Stimulated activated naive CD8-positive, alpha-beta T cell treated with anti-CD3 and anti-CD28 coated beads, Interleukin-15, Interleukin-2, amounts not matched to agents 100 U/mL and 50 U/mL, for 24 hours (primary cell): ENCODE measurements at regions not wholly inside any gene's neighbourhood (a gene's known extent, or its start where the extent isn't known, plus 50 kb on each side); places are given as distances from the start of the nearest gene placed in this dataset.

Experiments used
- ATAC-seq: fragments of 150-1000 bp; cut with Tn5 transposase; one replicate; pipeline ENCODE4 v1.10.0; 2021
- DNase-seq: peaks from one replicate; pipeline ENCODE4 v3.0.0; 2021

GRCh38 chr18:24672165-24672941 is 211.9 kb downstream of the HRH4 start:
- DNase-seq: no peak
- ATAC-seq: no peak

GRCh38 chr18:24674200-24674599 is 213.8 kb downstream of the HRH4 start:
- ATAC-seq (peak; percentile 52), DNase-seq (no peak)

- DNase-seq (no peak), ATAC-seq (peak; percentile 55)
These were observed 214.2 kb downstream of the HRH4 start for GRCh38 chr18:24674605-24675004.

GRCh38 chr18:24677011-24677410 is 216.6 kb downstream of the HRH4 start:
- DNase-seq (no peak), ATAC-seq (no peak)

- ATAC-seq: no peak
- no peak for DNase-seq
These were observed 217.7 kb downstream of the HRH4 start for GRCh38 chr18:24678107-24678506.

DNA sequence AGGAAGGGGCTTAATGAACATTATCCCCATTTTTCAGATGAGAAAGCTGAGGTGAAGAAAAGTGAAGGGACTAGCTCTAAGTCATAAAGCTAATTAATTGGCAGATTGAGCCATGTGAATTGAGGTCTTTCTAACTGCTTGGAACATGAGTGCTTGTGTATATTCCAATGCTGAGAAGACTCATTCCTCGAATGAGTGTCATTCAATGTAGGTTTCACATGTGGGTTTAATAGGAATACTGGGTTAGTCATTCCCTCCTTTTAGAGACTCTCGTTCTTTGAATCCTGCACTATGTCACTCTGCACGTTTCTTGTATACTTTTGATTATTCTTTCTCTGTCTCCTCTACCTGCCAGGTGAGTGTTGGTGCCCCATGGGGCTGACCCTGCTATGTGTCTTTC is 218.2 kb downstream of the HRH4 start:
- no peak for DNase-seq
- no peak for ATAC-seq

GRCh38 chr18:24679062-24679461 is 218.6 kb downstream of the HRH4 start:
- no peak for ATAC-seq
- DNase-seq: no peak

DNA sequence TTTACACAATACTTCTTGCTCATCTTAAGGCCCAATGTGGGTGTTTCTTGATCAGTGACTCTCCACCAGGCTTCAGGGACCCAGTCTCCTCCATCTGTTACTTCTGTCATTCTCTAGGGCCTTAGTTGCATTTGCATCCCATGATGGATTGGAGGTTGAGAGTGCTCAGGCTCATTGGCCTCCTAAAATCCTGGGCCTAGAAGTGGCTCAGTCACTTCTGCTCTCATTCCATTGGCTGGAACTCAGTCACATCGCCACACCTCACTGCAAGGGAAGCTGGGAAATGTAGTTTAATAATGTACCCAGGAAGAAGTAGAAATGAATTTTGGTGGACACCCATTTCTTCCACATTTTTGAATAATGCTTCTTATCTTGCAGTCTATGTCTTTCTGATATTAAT is 223.5 kb downstream of the HRH4 start:
- DNase-seq: no peak
- ATAC-seq: no peak

GRCh38 chr18:24685254-24685959 is 225.0 kb downstream of the HRH4 start:
- ATAC-seq (no peak), DNase-seq (no peak)

- DNase-seq: no peak
- no peak for ATAC-seq
These were observed 234.7 kb downstream of the HRH4 start for GRCh38 chr18:24695168-24695567.

DNA sequence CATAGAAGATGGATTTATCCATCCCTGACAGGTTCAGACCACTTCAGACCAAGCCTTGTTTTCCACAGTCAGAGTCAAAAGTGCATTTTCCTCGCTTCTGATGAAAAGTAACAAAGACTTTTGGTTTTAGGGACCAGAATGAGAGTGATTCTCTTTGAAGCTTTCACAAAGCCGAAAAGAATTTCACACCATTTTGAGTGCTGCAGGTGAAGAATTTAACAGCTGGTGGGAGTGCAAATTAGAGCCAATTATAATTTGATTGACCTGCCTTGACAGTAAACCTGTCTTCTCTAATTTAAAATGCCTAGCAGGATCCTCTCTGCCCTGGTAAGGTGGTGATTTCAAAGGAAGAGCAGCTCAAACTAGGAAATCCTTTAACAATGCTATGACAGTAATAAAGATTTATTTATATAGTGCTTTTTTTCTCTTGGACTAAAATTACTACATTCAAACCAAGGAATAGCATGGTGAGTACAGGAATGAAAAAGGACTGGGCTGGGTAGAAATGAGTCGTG is 241.6 kb downstream of the HRH4 start:
- ATAC-seq (no peak), DNase-seq (no peak)

GRCh38 chr18:24703316-24703715 is 242.9 kb downstream of the HRH4 start:
- no peak for ATAC-seq

DNA sequence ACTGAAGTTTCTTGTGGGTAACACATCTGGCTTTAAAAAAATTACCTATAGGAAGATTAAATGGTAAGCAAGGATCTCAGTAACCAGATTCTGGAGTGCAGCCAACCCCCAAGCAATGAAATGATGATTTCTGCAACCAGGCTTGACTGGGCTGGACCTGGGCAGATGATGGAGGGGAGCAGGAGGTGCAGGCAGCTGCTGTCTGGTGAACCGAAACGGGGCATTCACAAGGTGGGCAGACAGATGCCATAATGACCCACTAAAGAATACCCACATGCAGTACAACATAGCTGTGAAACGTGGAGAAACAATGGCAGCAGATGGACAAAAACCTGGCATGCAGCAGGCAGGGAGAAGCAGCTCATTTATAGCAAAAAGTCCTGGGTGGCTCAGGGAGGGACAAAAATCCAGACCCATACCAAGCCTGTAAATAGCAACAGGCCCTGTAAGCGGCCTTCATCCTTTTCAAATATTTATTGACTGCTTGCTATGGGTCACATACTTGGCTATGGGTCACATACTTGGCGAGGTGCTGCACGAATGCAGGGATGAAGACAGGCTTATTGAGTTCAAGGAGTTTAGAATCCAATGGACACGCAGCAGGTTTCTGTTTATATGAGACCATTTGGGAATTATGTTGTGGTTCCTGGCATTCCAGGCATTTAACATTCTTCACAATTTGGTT is 244.7 kb downstream of the HRH4 start:
- DNase-seq: no peak
- no peak for ATAC-seq

More at GRCh38 chr18:24703316-24703715, 242.9 kb downstream of the HRH4 start:
- DNase-seq: no peak

- no peak for DNase-seq
These were observed 250.0 kb downstream of the HRH4 start for GRCh38 chr18:24710474-24710873.

GRCh38 chr18:24719791-24720190 is 259.4 kb downstream of the HRH4 start:
- DNase-seq: no peak
- no peak for ATAC-seq

More at GRCh38 chr18:24710474-24710873, 250.0 kb downstream of the HRH4 start:
- ATAC-seq: no peak

DNA sequence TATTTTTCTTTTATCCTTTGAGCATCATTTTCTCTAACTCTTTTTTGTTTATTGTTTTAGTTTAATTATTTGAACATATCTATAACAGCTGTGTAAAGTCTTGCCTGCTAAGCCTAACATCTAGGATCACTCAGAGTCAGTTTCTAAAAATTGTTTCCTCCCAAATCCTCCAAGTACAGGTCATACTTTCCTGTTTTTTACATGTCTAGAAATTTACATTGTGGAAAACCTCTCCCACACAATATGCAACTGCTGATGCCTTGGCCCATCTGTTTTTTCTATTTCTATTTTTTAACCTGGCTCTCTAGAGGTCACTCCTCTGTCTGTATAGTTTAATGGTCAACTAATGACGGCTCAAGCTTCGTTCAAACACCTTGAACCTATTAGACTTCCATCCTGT is 261.0 kb downstream of the HRH4 start:
- ATAC-seq (no peak), DNase-seq (no peak)

- ATAC-seq (no peak), DNase-seq (no peak)
These were observed 265.4 kb downstream of the HRH4 start for GRCh38 chr18:24725644-24726415.

GRCh38 chr18:24726727-24727492 is 266.5 kb downstream of the HRH4 start:
- ATAC-seq (no peak), DNase-seq (peak; percentile 59)

GRCh38 chr18:24727685-24728084 is 267.2 kb downstream of the HRH4 start:
- ATAC-seq: no peak
- no peak for DNase-seq

DNA sequence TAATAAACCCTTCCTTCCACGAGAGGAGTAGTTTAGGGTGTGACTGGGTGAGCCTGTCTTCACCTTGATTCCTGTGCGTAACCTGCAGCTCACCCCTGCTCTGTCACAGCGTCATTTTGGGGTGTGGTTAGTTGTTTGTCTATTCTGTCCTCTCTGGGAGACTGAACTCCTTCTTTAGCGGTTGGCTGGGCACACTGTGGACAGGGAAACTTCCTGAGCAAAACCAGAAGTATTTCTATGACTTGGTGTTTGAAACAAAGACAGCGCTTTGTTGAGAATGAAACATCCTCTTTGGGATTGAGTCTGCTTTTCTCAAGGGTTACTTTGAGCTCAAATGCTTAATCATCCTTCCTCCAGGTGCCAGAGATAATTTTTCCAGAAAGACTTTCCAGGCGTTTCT is 270.7 kb downstream of the HRH4 start:
- ATAC-seq (no peak), DNase-seq (no peak)

DNA sequence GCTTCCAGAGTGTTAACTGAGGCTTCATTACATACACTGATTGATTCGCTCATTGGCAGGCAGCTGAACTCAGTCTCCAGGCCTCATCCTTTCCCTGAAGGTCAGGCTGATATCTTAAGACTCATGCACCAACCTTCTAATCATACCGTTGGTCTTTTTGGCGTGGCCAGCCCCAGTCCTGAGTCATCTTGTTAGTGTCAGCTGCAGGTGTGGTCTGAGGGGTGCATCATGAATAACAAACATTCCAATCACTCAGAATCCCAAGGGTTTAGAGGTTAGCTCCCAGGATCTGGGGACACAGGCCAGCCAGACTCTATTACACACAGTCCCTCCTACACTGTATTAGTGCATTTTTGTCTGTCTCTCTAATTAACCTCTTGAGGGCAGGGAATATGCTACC is 271.5 kb downstream of the HRH4 start:
- ATAC-seq (no peak), DNase-seq (no peak)
